ENCODE measurements at regions not wholly inside any gene's neighbourhood (a gene's known extent, or its start where the extent isn't known, plus 50 kb on each side); places are given as distances from the start of the nearest gene placed in this dataset.

DNA sequence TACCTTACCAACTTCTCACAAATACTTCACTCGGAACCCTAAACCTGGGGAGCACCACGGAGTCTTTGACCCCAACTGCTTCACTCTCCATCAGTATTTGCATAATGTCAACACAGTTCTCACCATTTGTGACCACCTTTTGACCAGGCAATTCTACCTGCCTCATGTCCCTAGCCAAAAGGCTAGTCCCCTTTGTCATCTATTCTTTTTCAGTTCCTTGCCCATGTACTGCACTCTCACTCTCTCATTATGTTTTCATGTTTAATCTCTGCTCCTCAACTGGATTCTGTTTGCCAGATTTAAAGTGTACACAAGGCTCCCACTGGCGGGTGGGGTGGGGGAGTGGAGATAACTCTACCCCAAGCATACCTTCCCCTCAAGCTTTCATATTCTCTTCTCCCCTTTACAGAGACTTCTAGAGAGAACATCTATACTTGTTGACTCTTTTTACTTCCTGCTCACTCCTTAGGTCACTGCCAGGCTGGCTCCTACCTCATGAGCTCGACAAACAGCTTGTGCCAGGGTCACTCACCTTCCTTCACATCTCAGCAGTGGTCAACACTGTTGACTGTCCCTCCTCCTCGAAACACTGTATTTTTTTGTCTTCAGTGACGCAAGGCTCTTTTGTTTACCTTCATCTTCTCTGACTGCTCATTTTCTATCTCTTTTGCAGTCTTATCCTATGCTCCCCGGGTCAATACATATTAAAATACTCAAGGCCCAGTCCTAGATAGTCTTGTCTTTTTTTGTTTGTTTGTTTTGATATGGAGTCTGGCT is 88.7 kb upstream of the MAP4K3 start:
- no peak for TF ChIP-seq POLR2AphosphoS5 (IDR thresholded peaks at IDR 0.05; ENCODE audit: borderline replicate concordance, low read depth, low read length)
- no peak for TF ChIP-seq EZH2 (IDR thresholded peaks at IDR 0.05)
